Endothelial cell of umbilical vein (primary cell): ENCODE measurements at regions not wholly inside any gene's neighbourhood (a gene's known extent, or its start where the extent isn't known, plus 50 kb on each side); places are given as distances from the start of the nearest gene placed in this dataset.

Source experiments
- BruUV-seq: library from RNA; stranded (reverse); fragments of 400-500 nt; replicated peaks from 2 replicates; lab custom pipeline; 2021; lab: Mats Ljungman, UMichigan
- CTCF ChIA-PET: fragments of 300-600, 350-600 bp; sonication (Branson Sonifier 250); formaldehyde crosslinking; loops from one replicate; lab custom pipeline; 2021; ENCODE audit warnings: antibody characterized with exemption, inconsistent platforms; lab: Charles Lee
- POLR2A ChIA-PET: fragments of 300-600, 350-600 bp; sonication (Branson Sonifier 250); formaldehyde crosslinking; loops from one replicate; lab custom pipeline; 2021; ENCODE audit warnings: antibody characterized with exemption, inconsistent platforms; lab: Charles Lee
- DNase-seq: peaks from one replicate; pipeline ENCODE4 v3.0.0-alpha.2; 2011; ENCODE audit warnings: low read depth, low spot score
- FAIRE-seq: peaks from 2 replicates; lab custom pipeline; 2011; peaks lifted over from hg19 to GRCh38; lab: Jason Lieb, UNC
- H2AFZ ChIP-seq: 2 replicates; pipeline ENCODE4 v1.6.0; 2012; ENCODE audit warnings: low read depth, low read length, control low read depth, inconsistent platforms
- H3K27ac ChIP-seq: 2 replicates; pipeline ENCODE4 v1.5.1; 2011; ENCODE audit warnings: low read depth, mild to moderate bottlenecking, control low read depth, low read length, moderate library complexity; ENCODE audit not compliant: insufficient read depth
- H3K27me3 ChIP-seq, 2 experiments: 2 replicates each; pipeline versions ENCODE4 v1.6.0 to v1.6.1; 2011; ENCODE audit warnings: low read length in 2 of 2, mixed read lengths in 1 of 2; ENCODE audit not compliant: control insufficient read depth in 2 of 2, insufficient read depth in 2 of 2
- H3K36me3 ChIP-seq, 2 experiments: 2 replicates in 1 of 2; 3 replicates in 1 of 2; pipeline ENCODE4 v1.5.1; 2011; ENCODE audit warnings: low read length in 2 of 2, mild to moderate bottlenecking in 1 of 2, moderate library complexity in 1 of 2; ENCODE audit not compliant: control insufficient read depth in 2 of 2, insufficient read depth in 2 of 2; ENCODE audit errors: extremely low read depth in 1 of 2
- H3K4me1 ChIP-seq: 3 replicates; pipeline ENCODE4 v1.5.1; 2011; ENCODE audit warnings: mild to moderate bottlenecking, low read length; ENCODE audit not compliant: control insufficient read depth, insufficient read depth; ENCODE audit errors: extremely low read depth
- H3K4me2 ChIP-seq: 2 replicates; pipeline ENCODE4 v1.6.1; 2011; ENCODE audit warnings: low read length, control low read depth, mixed read lengths; ENCODE audit not compliant: insufficient read depth
- H3K4me3 ChIP-seq, 3 experiments: fragments of 200-600 bp in 1 of 3; sonication (generic), shearing (Covaris generic) in 1 of 3; replicated peaks in 1 of 3; 2 replicates each; pipeline ENCODE4 v1.5.1; 2011 to 2016; ENCODE audit warnings: control low read depth in 3 of 3, low read length in 3 of 3, mild to moderate bottlenecking in 2 of 3, inconsistent platforms in 1 of 3, low read depth in 1 of 3, moderate library complexity in 1 of 3; ENCODE audit not compliant: insufficient read depth in 1 of 3
- H3K79me2 ChIP-seq: 2 replicates; pipeline ENCODE4 v1.6.0; 2012; ENCODE audit warnings: low read length, inconsistent platforms; ENCODE audit not compliant: control insufficient read depth, insufficient read depth
- H3K9ac ChIP-seq: replicated peaks from 2 replicates; pipeline ENCODE3; 2011; ENCODE audit warnings: low read length, control low read depth; ENCODE audit not compliant: insufficient read depth; ENCODE audit errors: extremely low read depth
- H3K9me1 ChIP-seq: replicated peaks from 3 replicates; pipeline ENCODE4 v1.6.0; 2011; ENCODE audit warnings: mild to moderate bottlenecking, low read length; ENCODE audit not compliant: control insufficient read depth, insufficient read depth; ENCODE audit errors: extremely low read depth
- H3K9me3 ChIP-seq: replicated peaks from 2 replicates; pipeline ENCODE4 v1.5.1; 2012; ENCODE audit warnings: low read length, inconsistent platforms; ENCODE audit not compliant: control insufficient read depth, insufficient read depth
- H4K20me1 ChIP-seq: replicated peaks from 2 replicates; pipeline ENCODE3; 2011; ENCODE audit warnings: mild to moderate bottlenecking, low read length; ENCODE audit not compliant: control insufficient read depth, insufficient read depth; ENCODE audit errors: extremely low read depth
- EZH2 ChIP-seq: IDR thresholded peaks from 2 replicates; pipeline ENCODE4 v1.6.1; 2012; ENCODE audit warnings: borderline replicate concordance, low read depth, mild to moderate bottlenecking, moderate library complexity, low read length, inconsistent platforms; ENCODE audit not compliant: severe bottlenecking
- FOS ChIP-seq: IDR thresholded peaks from 2 replicates; pipeline ENCODE4 v1.6.1; 2011; ENCODE audit warnings: mild to moderate bottlenecking, low read length, moderate library complexity, borderline replicate concordance; ENCODE audit not compliant: insufficient read depth
- GATA2 ChIP-seq: IDR thresholded peaks from 2 replicates; pipeline ENCODE4 v1.7.0; 2011; ENCODE audit warnings: low read depth, mild to moderate bottlenecking, moderate library complexity, mixed read lengths, low read length; ENCODE audit not compliant: insufficient read length, insufficient read depth
- JUN ChIP-seq: IDR thresholded peaks from 2 replicates; pipeline ENCODE4 v1.6.1; 2011; ENCODE audit warnings: borderline replicate concordance, low read depth; ENCODE audit not compliant: insufficient read length, insufficient read depth
- MYC ChIP-seq: IDR thresholded peaks from one replicate; pipeline ENCODE4 v1.6.1; 2011; ENCODE audit warnings: mild to moderate bottlenecking, low read depth, low read length
- POLR2A ChIP-seq: IDR thresholded peaks from 2 replicates; pipeline ENCODE4 v1.6.1; 2012; ENCODE audit warnings: low read depth, mild to moderate bottlenecking, control low read depth, low read length
- POLR2AphosphoS5 ChIP-seq: IDR thresholded peaks from 2 replicates; pipeline ENCODE4 v1.6.1; 2012; ENCODE audit warnings: low read depth, mild to moderate bottlenecking, control low read depth, low read length, moderate library complexity; ENCODE audit not compliant: insufficient read depth
- dilution Hi-C: fragments of 300-500 bp; cut with MboI; formaldehyde crosslinking; loops from one replicate; pipeline ENCODE4 v1.15.0; 2019; ENCODE audit warnings: low sequenced_read_pairs; ENCODE audit not compliant: extremely low pct_ligation_motif_present
- intact Hi-C: fragments of 100-400 bp; cut with micrococcal nuclease; formaldehyde crosslinking; loops from one replicate; pipeline ENCODE4 v1.10.0; 2022
- TF ChIP-seq, protein P1 (sequence below): IDR thresholded peaks from 2 replicates; pipeline ENCODE4 v1.6.1; 2011; ENCODE audit not compliant: insufficient read depth, insufficient read length
- TF ChIP-seq, protein P2 (sequence below), 2 donors: IDR thresholded peaks; 1 replicate in 1 of 2; 2 replicates in 1 of 2; pipeline ENCODE4 v1.5.1; 2011; ENCODE audit warnings: low read length in 2 of 2, mild to moderate bottlenecking in 2 of 2, moderate library complexity in 2 of 2, control low read depth in 1 of 2, inconsistent platforms in 1 of 2, low read depth in 1 of 2; ENCODE audit not compliant: insufficient read depth in 1 of 2; ENCODE audit errors: extremely low read depth in 1 of 2

DNA sequence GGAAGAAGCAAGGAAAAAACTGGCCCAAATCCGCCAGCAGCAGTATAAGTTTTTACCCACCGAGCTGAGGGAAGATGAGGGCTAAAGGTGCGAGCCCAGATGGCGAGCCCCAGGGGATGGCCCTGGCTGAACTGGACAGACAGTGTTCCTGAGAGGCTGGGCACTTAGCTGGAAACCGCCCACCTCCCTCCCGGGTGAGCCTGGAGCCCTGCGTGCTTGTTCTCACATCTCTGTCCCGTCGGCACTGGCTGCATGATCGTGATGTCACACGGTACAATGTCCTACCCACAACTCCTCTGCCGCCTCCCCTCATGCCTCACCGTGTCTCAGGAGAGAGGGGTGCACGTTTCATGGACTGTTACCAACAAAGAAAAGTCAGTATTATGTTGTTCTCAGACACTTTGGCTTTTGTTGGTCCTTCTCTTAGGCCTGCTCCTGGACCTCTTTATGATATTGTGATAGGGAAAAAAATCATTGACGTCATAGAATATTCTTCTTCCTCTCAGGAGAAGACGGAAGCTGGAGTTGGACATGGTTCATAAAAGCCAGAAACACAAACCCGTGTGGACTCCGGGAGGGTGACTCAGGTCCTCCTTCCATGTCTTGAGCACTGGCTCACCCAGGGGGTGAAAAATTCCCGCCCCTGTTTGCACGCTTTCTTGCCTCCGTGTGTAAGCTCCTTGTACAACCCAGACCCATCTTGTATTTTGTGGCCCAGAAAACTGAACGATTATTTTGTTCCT, 201.8 kb upstream of the TPM1 start:
- POLR2A ChIA-PET = no interaction called here
- no peaks in the 10 kb centered on the region for H3K9me3 ChIP-seq
- BruUV-seq = no TSS peak
- FAIRE-seq = no peak
- dilution Hi-C loops (no loop called here), intact Hi-C loops (no loop called here)
- H3K27me3 ChIP-seq = no peaks in the 10 kb centered on the region
- no peak overlapping the region for H3K27ac ChIP-seq
- peaks cover 14% of the 10 kb centered on the region for H3K4me1 ChIP-seq
- H4K20me1 ChIP-seq = no peaks in the 10 kb centered on the region
- no peak overlapping the region for H3K9ac ChIP-seq
- CTCF ChIA-PET = interaction anchor here (1.3 kb wide), 2 partner anchors 59 to 207 kb away, joined by 3 to 5 read pairs; no protein-coding TSS in a partner anchor
- no peaks in the 10 kb centered on the region for H3K9me1 ChIP-seq
- H3K4me2 ChIP-seq = no peak overlapping the region
- H3K79me2 ChIP-seq = no peaks in the 10 kb centered on the region
- no peak overlapping the region for H2AFZ ChIP-seq
- no peak for DNase-seq
- TF ChIP-seq GATA2 (no peak), POLR2AphosphoS5 (no peak), JUN (no peak), POLR2A (no peak), EZH2 (no peak)
- TF ChIP-seq, protein P1, sequence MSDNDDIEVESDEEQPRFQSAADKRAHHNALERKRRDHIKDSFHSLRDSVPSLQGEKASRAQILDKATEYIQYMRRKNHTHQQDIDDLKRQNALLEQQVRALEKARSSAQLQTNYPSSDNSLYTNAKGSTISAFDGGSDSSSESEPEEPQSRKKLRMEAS = no peak
- H3K36me3 ChIP-seq = no peaks in the 10 kb centered on the region
- H3K4me3 ChIP-seq = no peak overlapping the region

DNA sequence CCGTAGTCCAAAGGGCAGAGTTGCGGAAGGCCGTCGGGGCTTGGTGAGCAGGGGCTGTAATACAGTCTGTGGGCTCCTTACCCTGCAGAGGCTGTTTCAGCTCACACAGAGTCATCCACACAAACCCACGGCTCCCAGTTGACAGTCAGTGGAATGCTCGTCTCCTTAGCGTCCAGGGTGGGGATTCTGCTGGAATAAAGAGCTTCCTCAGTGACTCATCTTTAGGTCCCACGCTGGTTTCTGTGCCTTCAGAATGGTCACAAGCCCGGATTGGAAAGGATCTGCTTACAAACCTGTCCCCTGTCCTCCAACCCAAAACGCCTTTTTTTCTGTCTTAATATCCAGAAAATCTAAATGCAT, 201.3 kb upstream of the TPM1 start:
- intact Hi-C loops (no loop called here), dilution Hi-C loops (no loop called here)
- Histone ChIP-seq H3K9me3 (no peaks in the 10 kb centered on the region), H3K9ac (no peak overlapping the region), H3K4me3 (no peak overlapping the region), H3K79me2 (no peaks in the 10 kb centered on the region), H4K20me1 (no peaks in the 10 kb centered on the region), H3K4me1 (peaks cover 17% of the 10 kb centered on the region), H3K27me3 (no peaks in the 10 kb centered on the region), H3K27ac (no peak overlapping the region), H3K36me3 (no peaks in the 10 kb centered on the region), H3K9me1 (no peaks in the 10 kb centered on the region), H3K4me2 (no peak overlapping the region), H2AFZ (no peak overlapping the region)
- ChIA-PET POLR2A (no interaction called here), CTCF (interaction anchor here (1.3 kb wide), 2 partner anchors 59 to 207 kb away, joined by 3 to 5 read pairs; no protein-coding TSS in a partner anchor)
- BruUV-seq = no TSS peak
- TF ChIP-seq POLR2AphosphoS5 (no peak), EZH2 (no peak), MYC (no peak), JUN (no peak), FOS (no peak), GATA2 (no peak), POLR2A (no peak)
- TF ChIP-seq, protein P1 = no peak
- TF ChIP-seq, protein P2, sequence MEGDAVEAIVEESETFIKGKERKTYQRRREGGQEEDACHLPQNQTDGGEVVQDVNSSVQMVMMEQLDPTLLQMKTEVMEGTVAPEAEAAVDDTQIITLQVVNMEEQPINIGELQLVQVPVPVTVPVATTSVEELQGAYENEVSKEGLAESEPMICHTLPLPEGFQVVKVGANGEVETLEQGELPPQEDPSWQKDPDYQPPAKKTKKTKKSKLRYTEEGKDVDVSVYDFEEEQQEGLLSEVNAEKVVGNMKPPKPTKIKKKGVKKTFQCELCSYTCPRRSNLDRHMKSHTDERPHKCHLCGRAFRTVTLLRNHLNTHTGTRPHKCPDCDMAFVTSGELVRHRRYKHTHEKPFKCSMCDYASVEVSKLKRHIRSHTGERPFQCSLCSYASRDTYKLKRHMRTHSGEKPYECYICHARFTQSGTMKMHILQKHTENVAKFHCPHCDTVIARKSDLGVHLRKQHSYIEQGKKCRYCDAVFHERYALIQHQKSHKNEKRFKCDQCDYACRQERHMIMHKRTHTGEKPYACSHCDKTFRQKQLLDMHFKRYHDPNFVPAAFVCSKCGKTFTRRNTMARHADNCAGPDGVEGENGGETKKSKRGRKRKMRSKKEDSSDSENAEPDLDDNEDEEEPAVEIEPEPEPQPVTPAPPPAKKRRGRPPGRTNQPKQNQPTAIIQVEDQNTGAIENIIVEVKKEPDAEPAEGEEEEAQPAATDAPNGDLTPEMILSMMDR (IDR thresholded peaks at IDR 0.05; ENCODE audit: extremely low read depth in 1 of 2, insufficient read depth in 1 of 2, low read depth in 1 of 2, low read length in 2 of 2) = no peak
- DNase-seq (no peak), FAIRE-seq (no peak)
